Heart left ventricle (tissue), 13 donors: ENCODE measurements at regions not wholly inside any gene's neighbourhood (a gene's known extent, or its start where the extent isn't known, plus 50 kb on each side); places are given as distances from the start of the nearest gene placed in this dataset.

Experiments used
- CTCF ChIP-seq, 12 donors: fragments of 200-600 bp; sonication (generic) in 4 of 12; IDR thresholded peaks; one replicate each; pipeline versions ENCODE4 v1.5.0 to v1.8.0; 2018 to 2022; ENCODE audit warnings: antibody characterized with exemption in 12 of 12, mild to moderate bottlenecking in 5 of 12
- POLR2A ChIP-seq, 2 donors: fragments of 450-650 bp; IDR thresholded peaks; one replicate each; pipeline ENCODE4 v1.6.1; 2017; ENCODE audit warnings: antibody characterized with exemption in 2 of 2, mild to moderate bottlenecking in 2 of 2, moderate library complexity in 2 of 2
- donor health status: ischemic (EF 13 %, LVEDD 7.1; RV severe dilation, severe dysfunction).
- donor health status: DM: no; HTN: yes; CAD: no.
- donor health status: DM: no; HTN: no; CAD: no.
- donor health status: ischemic (EF 25% LVEDD 6.9; RV normal size, moderate dysfunction).
- donor health status: ischemic (EF 25% LVEDD 5.7; RV mildly dilated, moderate dysfunction).
- donor health status: ischemic (EF 35%, LVEDD 5.7; RV mildly dilated, moderate dysfunction).
- donor health status: nonischemic (EF 11% LVEDD 7.7; RV severe dilation, severe dysfunction).
- donor health status: DM: yes; HTN: yes; CAD: no.
- donor health status: PGD.
- donor health status: ischemic (EF 29% LVEDD 5.4; RV normal size, mild dysfunction).
- donor health status: nonischemic (EF 23%, LVEDD 6.1; RV moderate dilation, normal function).

GRCh38 chr4:166162327-166162726, 289.3 kb downstream of the TLL1 start:
- TF ChIP-seq CTCF (IDR thresholded peaks at IDR 0.05) (no peak), POLR2A (IDR thresholded peaks at IDR 0.05) (no peak)
